ENCODE measurements at regions not wholly inside any gene's neighbourhood (a gene's known extent, or its start where the extent isn't known, plus 50 kb on each side); places are given as distances from the start of the nearest gene placed in this dataset.

DNA sequence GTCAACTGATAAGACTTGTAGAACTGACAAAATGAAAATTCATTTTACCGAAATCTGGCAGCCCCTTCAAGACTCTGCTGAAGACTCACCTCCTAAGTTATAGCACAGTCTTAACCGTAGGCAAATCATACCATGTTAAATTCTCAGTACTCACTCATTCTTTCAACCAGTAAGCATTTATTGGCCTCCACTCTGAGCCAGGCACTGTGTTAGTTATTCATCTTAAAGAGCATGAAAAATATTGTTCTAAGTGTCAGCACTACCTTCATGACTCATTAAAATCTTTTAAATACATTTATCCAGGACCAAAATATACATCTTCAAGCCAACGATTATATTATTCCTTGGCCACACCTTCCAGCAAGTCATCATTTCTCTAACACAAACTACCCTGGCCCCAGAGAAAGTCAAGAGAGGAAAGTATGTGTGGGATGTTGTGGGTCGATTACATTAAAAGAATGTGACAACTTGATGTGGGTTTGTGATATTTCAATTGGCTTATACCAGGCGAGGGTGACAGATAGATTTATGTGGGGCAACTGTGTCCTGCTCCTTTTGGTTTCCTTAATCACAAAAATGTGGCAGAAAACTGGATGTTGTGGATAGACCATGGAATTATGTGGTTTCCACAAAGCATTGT lies 55.0 kb downstream of the TMEM30B start:
- TF ChIP-seq, protein P1, sequence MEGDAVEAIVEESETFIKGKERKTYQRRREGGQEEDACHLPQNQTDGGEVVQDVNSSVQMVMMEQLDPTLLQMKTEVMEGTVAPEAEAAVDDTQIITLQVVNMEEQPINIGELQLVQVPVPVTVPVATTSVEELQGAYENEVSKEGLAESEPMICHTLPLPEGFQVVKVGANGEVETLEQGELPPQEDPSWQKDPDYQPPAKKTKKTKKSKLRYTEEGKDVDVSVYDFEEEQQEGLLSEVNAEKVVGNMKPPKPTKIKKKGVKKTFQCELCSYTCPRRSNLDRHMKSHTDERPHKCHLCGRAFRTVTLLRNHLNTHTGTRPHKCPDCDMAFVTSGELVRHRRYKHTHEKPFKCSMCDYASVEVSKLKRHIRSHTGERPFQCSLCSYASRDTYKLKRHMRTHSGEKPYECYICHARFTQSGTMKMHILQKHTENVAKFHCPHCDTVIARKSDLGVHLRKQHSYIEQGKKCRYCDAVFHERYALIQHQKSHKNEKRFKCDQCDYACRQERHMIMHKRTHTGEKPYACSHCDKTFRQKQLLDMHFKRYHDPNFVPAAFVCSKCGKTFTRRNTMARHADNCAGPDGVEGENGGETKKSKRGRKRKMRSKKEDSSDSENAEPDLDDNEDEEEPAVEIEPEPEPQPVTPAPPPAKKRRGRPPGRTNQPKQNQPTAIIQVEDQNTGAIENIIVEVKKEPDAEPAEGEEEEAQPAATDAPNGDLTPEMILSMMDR (IDR thresholded peaks at IDR 0.05; ENCODE audit: insufficient read depth, low read length, missing control alignments) = no peak
- ChIA-PET POLR2A (no interaction called here), CTCF (interaction anchor here (1.1 kb wide), 1 partner anchor 9 kb away, joined by 3 read pairs; no protein-coding TSS in a partner anchor)
- no peak for DNase-seq (ENCODE audit: low read depth, low spot score)
- no peak overlapping the region for H3K4me3 ChIP-seq (ENCODE audit: low read depth, low read length)

DNA sequence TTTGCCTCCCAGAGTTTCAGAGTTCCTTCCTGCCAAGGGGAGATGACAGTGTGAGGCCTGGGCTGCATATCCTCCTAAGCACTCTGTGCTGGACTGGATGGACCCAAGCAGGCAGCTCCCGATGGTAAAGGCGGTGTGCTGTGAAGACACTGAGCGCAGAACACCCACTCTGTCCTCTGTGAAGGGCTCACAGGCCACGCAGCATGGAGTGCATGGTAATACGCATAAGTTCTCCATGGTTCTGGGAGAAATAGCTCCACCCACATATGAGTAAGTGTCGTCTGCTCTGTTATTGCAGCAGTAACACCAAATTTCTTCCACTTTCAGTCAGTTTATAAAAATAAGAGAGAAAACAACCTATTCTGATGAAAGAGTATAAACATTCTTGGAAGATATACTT lies 55.8 kb downstream of the TMEM30B start:
- ChIA-PET CTCF (interaction anchor here (1.1 kb wide), 1 partner anchor 10 kb away, joined by 3 read pairs; no protein-coding TSS in a partner anchor), POLR2A (interaction anchor here (0.7 kb wide), 1 partner anchor 122 kb away, joined by 3 read pairs; no protein-coding TSS in a partner anchor)
- DNase-seq (ENCODE audit: low read depth, low spot score) = no peak
- TF ChIP-seq, protein P1 (IDR thresholded peaks at IDR 0.05; ENCODE audit: insufficient read depth, low read length, missing control alignments) = no peak
- no peak overlapping the region for H3K4me3 ChIP-seq (ENCODE audit: low read depth, low read length)

DNA sequence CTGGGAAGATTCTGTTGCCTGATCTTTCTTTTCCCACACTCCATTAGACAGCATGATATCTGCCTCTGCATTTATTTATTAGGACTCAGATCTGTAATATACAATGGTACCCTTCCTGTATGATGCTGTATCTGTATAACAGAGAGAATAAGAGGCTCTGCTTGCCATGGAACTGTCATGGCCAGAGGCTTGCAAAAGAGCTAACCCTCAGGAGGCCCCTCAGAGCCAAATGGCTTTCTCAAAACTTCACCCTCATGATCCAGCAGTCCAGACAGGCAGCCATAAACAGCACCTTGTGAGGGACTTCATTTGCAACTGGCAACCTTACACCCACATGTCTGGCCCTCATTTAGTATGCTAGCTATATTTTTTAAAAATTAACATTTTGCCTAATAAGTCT lies 57.6 kb downstream of the TMEM30B start:
- CTCF ChIA-PET = no interaction called here
- no peak overlapping the region for H3K4me3 ChIP-seq (ENCODE audit: low read depth, low read length)
- TF ChIP-seq, protein P1 (IDR thresholded peaks at IDR 0.05; ENCODE audit: insufficient read depth, low read length, missing control alignments) = no peak
- no peak for DNase-seq (ENCODE audit: low read depth, low spot score)
- POLR2A ChIA-PET = no interaction called here

DNA sequence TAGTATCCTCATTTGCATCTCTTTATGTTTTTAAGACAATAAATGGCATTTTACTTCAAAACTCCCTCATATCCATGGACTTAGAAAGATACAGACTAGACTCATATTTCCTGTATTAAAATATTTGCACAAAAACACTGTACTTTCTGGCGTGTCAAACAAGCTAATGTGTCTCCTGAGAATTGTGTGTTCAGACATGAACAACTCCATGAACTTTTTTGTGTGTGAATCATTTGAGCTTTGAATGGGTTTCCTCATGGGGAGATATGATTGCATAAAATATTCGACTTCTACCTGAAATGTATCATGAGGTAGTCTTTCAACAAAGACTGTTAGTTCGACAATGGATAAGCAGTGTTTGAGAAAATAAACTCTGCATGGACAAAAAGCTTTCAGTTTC lies 58.8 kb downstream of the TMEM30B start:
- TF ChIP-seq, protein P1 (IDR thresholded peaks at IDR 0.05; ENCODE audit: insufficient read depth, low read length, missing control alignments) = no peak
- H3K4me3 ChIP-seq (ENCODE audit: low read depth, low read length) = no peak overlapping the region
- CTCF ChIA-PET = no interaction called here
- no peak for DNase-seq (ENCODE audit: low read depth, low spot score)
- POLR2A ChIA-PET = no interaction called here

DNA sequence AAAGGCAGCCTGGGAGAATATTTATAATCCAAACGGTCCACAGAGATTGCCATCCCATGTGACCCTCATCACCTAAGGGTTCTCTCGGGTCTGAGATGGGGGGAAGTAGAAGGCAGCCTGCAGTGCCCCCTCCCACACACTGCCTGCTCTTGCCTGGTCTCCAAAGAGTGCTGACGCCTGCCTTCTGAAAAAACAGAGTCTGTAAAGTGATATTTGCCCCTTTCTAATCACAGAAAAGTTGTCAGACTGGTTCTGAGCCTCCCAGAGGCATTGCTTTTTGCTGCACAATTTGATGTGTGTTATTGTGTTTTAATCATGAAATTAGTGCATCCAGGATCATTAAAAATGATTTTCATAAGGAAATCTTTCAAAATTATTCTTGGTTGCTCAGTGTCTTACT lies 59.2 kb downstream of the TMEM30B start:
- POLR2A ChIA-PET = no interaction called here
- no peak overlapping the region for H3K4me3 ChIP-seq (ENCODE audit: low read depth, low read length)
- TF ChIP-seq, protein P1 (IDR thresholded peaks at IDR 0.05; ENCODE audit: insufficient read depth, low read length, missing control alignments) = no peak
- CTCF ChIA-PET = no interaction called here
- DNase-seq (ENCODE audit: low read depth, low spot score) = no peak

DNA sequence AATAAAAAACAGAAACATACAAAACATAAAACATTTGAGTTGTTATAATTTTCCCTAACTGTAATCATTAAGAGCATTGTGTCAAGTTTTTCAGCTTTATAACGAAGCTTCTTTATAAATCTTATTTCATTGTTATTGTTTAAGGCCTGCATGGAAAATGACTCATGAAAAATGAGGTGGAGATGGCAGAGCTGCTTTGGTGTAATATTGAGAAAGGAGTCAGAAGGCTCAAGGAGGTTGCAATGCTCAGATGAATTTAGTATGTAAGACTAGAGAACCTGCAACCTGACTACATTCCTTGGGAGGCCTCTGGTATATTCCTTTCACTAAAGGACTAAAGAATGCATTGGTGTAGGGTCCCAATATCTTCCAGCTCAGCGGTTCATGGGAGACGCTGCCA lies 61.5 kb downstream of the TMEM30B start:
- H3K4me3 ChIP-seq (ENCODE audit: low read depth, low read length) = no peak overlapping the region
- ChIA-PET CTCF (interaction anchor here (1.5 kb wide), 1 partner anchor 594 kb away, joined by 4 read pairs; no protein-coding TSS in a partner anchor), POLR2A (no interaction called here)
- TF ChIP-seq, protein P1 (IDR thresholded peaks at IDR 0.05; ENCODE audit: insufficient read depth, low read length, missing control alignments) = no peak
- no peak for DNase-seq (ENCODE audit: low read depth, low spot score)

All from AG04449 (cell line).